Liver (tissue), 8 donors: ENCODE measurements at regions not wholly inside any gene's neighbourhood (a gene's known extent, or its start where the extent isn't known, plus 50 kb on each side); places are given as distances from the start of the nearest gene placed in this dataset.

Experiments used
- DNase-seq: peaks from one replicate; pipeline ENCODE4 v3.0.0-alpha.2; 2017; ENCODE audit warnings: low spot score
- H3K27ac ChIP-seq, 2 donors: one replicate each; pipeline ENCODE4 v1.7.0; 2013; ENCODE audit warnings: inconsistent platforms in 2 of 2, low read length in 2 of 2, control low read depth in 1 of 2, low read depth in 1 of 2, mild to moderate bottlenecking in 1 of 2
- H3K27me3 ChIP-seq, 4 donors: one replicate each; pipeline versions ENCODE4 v1.6.1 to v1.7.0; 2013; ENCODE audit warnings: low read length in 3 of 4, inconsistent platforms in 1 of 4, mild to moderate bottlenecking in 1 of 4, moderate library complexity in 1 of 4; ENCODE audit not compliant: control insufficient read depth in 4 of 4, insufficient read depth in 4 of 4
- H3K36me3 ChIP-seq, 4 donors: one replicate each; pipeline versions ENCODE4 v1.6.1 to v1.7.0; 2013; ENCODE audit warnings: low read length in 3 of 4, mild to moderate bottlenecking in 3 of 4, low read depth in 1 of 4, moderate library complexity in 1 of 4; ENCODE audit not compliant: control insufficient read depth in 4 of 4, insufficient read depth in 3 of 4
- H3K4me1 ChIP-seq, 4 donors: one replicate each; pipeline versions ENCODE4 v1.6.1 to v1.7.0; 2013; ENCODE audit warnings: low read length in 3 of 4, mild to moderate bottlenecking in 3 of 4, moderate library complexity in 1 of 4; ENCODE audit not compliant: control insufficient read depth in 4 of 4, insufficient read depth in 4 of 4
- H3K4me3 ChIP-seq, 3 donors: one replicate each; pipeline versions ENCODE4 v1.6.1 to v1.7.0; 2013; ENCODE audit warnings: low read length in 3 of 3, control low read depth in 1 of 3, low read depth in 1 of 3, mild to moderate bottlenecking in 1 of 3
- H3K9ac ChIP-seq, 2 donors: one replicate each; pipeline ENCODE4 v1.7.0; 2013; ENCODE audit warnings: low read length in 2 of 2, mild to moderate bottlenecking in 2 of 2, moderate library complexity in 2 of 2, control low read depth in 1 of 2, low read depth in 1 of 2
- H3K9me3 ChIP-seq, 4 donors: one replicate each; pipeline versions ENCODE4 v1.6.1 to v1.7.0; 2013; ENCODE audit warnings: low read length in 3 of 4; ENCODE audit not compliant: control insufficient read depth in 4 of 4
- ATF3 ChIP-seq: IDR thresholded peaks from 2 replicates; pipeline ENCODE4 v1.6.1; 2016; ENCODE audit warnings: antibody characterized with exemption
- CTCF ChIP-seq: fragments of 150-350 bp; IDR thresholded peaks from 2 replicates; pipeline ENCODE4 v1.5.1; 2017; ENCODE audit warnings: improper control_type of control experiment, low read depth, low read length; ENCODE audit not compliant: missing input control
- EGR1 ChIP-seq, 2 donors: IDR thresholded peaks; 2 replicates each; pipeline ENCODE4 v1.6.1; 2016 to 2018; ENCODE audit warnings: antibody characterized with exemption in 2 of 2, low read depth in 2 of 2
- FOXA1 ChIP-seq: IDR thresholded peaks from 2 replicates; pipeline ENCODE4 v1.6.1; 2016; ENCODE audit warnings: antibody characterized with exemption
- FOXA2 ChIP-seq: IDR thresholded peaks from 2 replicates; pipeline ENCODE4 v1.6.1; 2016; ENCODE audit warnings: antibody characterized with exemption
- GABPA ChIP-seq, 2 donors: IDR thresholded peaks in 1 of 2; conservative IDR thresholded peaks in 1 of 2; 2 replicates each; pipeline ENCODE4 v1.6.1; 2016; ENCODE audit warnings: antibody characterized with exemption in 2 of 2, mild to moderate bottlenecking in 1 of 2, moderate library complexity in 1 of 2
- HNF4A ChIP-seq, 2 donors: conservative IDR thresholded peaks; 2 replicates each; pipeline ENCODE4 v1.6.1; 2016; ENCODE audit warnings: antibody characterized with exemption in 2 of 2, mild to moderate bottlenecking in 2 of 2
- HNF4G ChIP-seq: IDR thresholded peaks from 2 replicates; pipeline ENCODE4 v1.6.1; 2016; ENCODE audit warnings: antibody characterized with exemption
- JUND ChIP-seq, 2 donors: IDR thresholded peaks; 2 replicates each; pipeline ENCODE4 v1.6.1; 2016; ENCODE audit warnings: antibody characterized with exemption in 2 of 2
- MAX ChIP-seq: IDR thresholded peaks from 2 replicates; pipeline ENCODE4 v1.6.1; 2016; ENCODE audit warnings: antibody characterized with exemption
- NR2F2 ChIP-seq: IDR thresholded peaks from 2 replicates; pipeline ENCODE4 v1.6.1; 2016; ENCODE audit warnings: antibody characterized with exemption
- RAD21 ChIP-seq, 2 donors: IDR thresholded peaks; 2 replicates each; pipeline ENCODE4 v1.6.1; 2016; ENCODE audit warnings: antibody characterized with exemption in 2 of 2, mild to moderate bottlenecking in 2 of 2
- RXRA ChIP-seq, 2 donors: IDR thresholded peaks; 2 replicates each; pipeline ENCODE4 v1.6.1; 2017 to 2018; ENCODE audit warnings: antibody characterized with exemption in 2 of 2, mild to moderate bottlenecking in 1 of 2
- SP1 ChIP-seq: IDR thresholded peaks from 2 replicates; pipeline ENCODE4 v1.6.1; 2018; ENCODE audit warnings: antibody characterized with exemption, mild to moderate bottlenecking
- TAF1 ChIP-seq: conservative IDR thresholded peaks from 2 replicates; pipeline ENCODE4 v1.6.1; 2016; ENCODE audit warnings: antibody characterized with exemption, mild to moderate bottlenecking
- YY1 ChIP-seq: IDR thresholded peaks from 2 replicates; pipeline ENCODE4 v1.6.1; 2016; ENCODE audit warnings: antibody characterized with exemption, mild to moderate bottlenecking
- ZBTB33 ChIP-seq: IDR thresholded peaks from 2 replicates; pipeline ENCODE4 v1.6.1; 2016; ENCODE audit warnings: antibody characterized with exemption
- WGBS: extraction: QIAGEN DNeasy Blood & Tissue Kit; methylation state at CpG from one replicate; pipeline ENCODE4 v1.1.7; 2013; 5-methylcytosine and 5-hydroxymethylcytosine counted together
- TF ChIP-seq, protein P1 (sequence below): IDR thresholded peaks from 2 replicates; pipeline ENCODE4 v1.6.1; 2016; ENCODE audit warnings: antibody characterized with exemption, mild to moderate bottlenecking
- donor health status: healthy.
- donor health status: healthy.
- donor health status: healthy.
- donor health status: healthy.
- donor health status: healthy.

DNA sequence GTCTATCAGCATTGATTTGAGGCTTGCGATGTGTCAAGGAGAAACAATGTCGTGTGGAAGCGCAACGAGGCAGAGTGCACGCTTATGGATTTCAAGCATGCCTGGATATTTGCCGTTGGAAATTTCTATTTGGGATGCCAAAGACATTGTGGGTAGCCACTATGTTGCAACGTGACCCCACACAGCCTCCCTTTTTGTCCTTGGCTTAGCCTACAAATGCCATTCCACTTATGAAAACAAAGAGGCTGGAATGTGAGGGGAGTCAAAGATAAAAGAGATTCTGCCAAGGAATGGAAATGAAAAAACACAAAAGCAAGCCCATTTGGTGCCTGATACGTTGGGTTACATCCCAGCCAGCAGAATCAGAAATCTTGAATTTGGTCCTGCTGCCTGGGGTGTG, 721.2 kb downstream of the GALR1 start:
- H3K4me1 ChIP-seq = no peaks in the 10 kb centered on the region
- H3K4me3 ChIP-seq = no peak overlapping the region
- H3K27ac ChIP-seq = no peak overlapping the region
- no peak overlapping the region for H3K9ac ChIP-seq
- H3K9me3 ChIP-seq = no peaks in the 10 kb centered on the region
- no peak for TF ChIP-seq CTCF
- TF ChIP-seq HNF4G = no peak
- TF ChIP-seq RXRA (IDR thresholded peaks at IDR 0.05) = no peak
- TF ChIP-seq YY1 = no peak
- TF ChIP-seq MAX = no peak
- TF ChIP-seq JUND (IDR thresholded peaks at IDR 0.05) = no peak
- TF ChIP-seq EGR1 (IDR thresholded peaks at IDR 0.05; ENCODE audit: low read depth in 2 of 2) = no peak
- no peak for TF ChIP-seq SP1
- TF ChIP-seq FOXA2 = no peak
- TF ChIP-seq FOXA1 = no peak
- TF ChIP-seq NR2F2 = no peak
- TF ChIP-seq TAF1 = no peak
- TF ChIP-seq RAD21 (IDR thresholded peaks at IDR 0.05) = no peak
- TF ChIP-seq ZBTB33 = no peak
- no peak for TF ChIP-seq HNF4A (conservative IDR thresholded peaks at IDR 0.05)
- TF ChIP-seq, protein P1, sequence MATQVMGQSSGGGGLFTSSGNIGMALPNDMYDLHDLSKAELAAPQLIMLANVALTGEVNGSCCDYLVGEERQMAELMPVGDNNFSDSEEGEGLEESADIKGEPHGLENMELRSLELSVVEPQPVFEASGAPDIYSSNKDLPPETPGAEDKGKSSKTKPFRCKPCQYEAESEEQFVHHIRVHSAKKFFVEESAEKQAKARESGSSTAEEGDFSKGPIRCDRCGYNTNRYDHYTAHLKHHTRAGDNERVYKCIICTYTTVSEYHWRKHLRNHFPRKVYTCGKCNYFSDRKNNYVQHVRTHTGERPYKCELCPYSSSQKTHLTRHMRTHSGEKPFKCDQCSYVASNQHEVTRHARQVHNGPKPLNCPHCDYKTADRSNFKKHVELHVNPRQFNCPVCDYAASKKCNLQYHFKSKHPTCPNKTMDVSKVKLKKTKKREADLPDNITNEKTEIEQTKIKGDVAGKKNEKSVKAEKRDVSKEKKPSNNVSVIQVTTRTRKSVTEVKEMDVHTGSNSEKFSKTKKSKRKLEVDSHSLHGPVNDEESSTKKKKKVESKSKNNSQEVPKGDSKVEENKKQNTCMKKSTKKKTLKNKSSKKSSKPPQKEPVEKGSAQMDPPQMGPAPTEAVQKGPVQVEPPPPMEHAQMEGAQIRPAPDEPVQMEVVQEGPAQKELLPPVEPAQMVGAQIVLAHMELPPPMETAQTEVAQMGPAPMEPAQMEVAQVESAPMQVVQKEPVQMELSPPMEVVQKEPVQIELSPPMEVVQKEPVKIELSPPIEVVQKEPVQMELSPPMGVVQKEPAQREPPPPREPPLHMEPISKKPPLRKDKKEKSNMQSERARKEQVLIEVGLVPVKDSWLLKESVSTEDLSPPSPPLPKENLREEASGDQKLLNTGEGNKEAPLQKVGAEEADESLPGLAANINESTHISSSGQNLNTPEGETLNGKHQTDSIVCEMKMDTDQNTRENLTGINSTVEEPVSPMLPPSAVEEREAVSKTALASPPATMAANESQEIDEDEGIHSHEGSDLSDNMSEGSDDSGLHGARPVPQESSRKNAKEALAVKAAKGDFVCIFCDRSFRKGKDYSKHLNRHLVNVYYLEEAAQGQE = no peak
- TF ChIP-seq GABPA (IDR thresholded peaks at IDR 0.05 in 1 of 2, conservative IDR thresholded peaks at IDR 0.05 in 1 of 2) = no peak
- TF ChIP-seq ATF3 = no peak
- no peak for DNase-seq
- 73% methylated on average over 8 of the region's 8 CpGs for WGBS
- H3K36me3 ChIP-seq = no peaks in the 10 kb centered on the region
- peaks cover 0 to 5% (median 0%) of the 10 kb centered on the region in 4 donors for H3K27me3 ChIP-seq
